Neural cell (in vitro differentiated cells): ENCODE measurements at regions not wholly inside any gene's neighbourhood (a gene's known extent, or its start where the extent isn't known, plus 50 kb on each side); places are given as distances from the start of the nearest gene placed in this dataset.

ENCODE experiments used
- H2AFZ ChIP-seq: fragments of 200-600, 300-800 bp; sonication (generic), shearing (Covaris generic); 2 replicates; pipeline ENCODE4 v1.6.0; 2014; ENCODE audit warnings: low read depth, mild to moderate bottlenecking, antibody characterized with exemption, low read length, moderate library complexity
- H3F3A ChIP-seq: fragments of 200-600 bp; shearing (Covaris generic); 2 replicates; pipeline ENCODE4 v1.6.1; 2016; ENCODE audit warnings: mild to moderate bottlenecking, moderate library complexity, mixed read lengths, antibody characterized with exemption, low read length; ENCODE audit not compliant: insufficient read depth, poor library complexity, severe bottlenecking
- H3K27ac ChIP-seq: fragments of 200-600, 300-800 bp; sonication (generic), shearing (Covaris generic); 2 replicates; pipeline ENCODE4 v1.5.1; 2014; ENCODE audit warnings: mild to moderate bottlenecking, low read length, moderate library complexity
- H3K27me3 ChIP-seq: fragments of 300-800, 200-600 bp; sonication (generic), shearing (Covaris generic); 2 replicates; pipeline ENCODE4 v1.6.0; 2014; ENCODE audit warnings: mild to moderate bottlenecking, low read depth, low read length, moderate library complexity; ENCODE audit not compliant: insufficient read depth
- H3K36me3 ChIP-seq: fragments of 300-800, 200-600 bp; sonication (generic), shearing (Covaris generic); 2 replicates; pipeline ENCODE4 v1.5.1; 2014; ENCODE audit warnings: mild to moderate bottlenecking, antibody characterized with exemption, low read length, moderate library complexity; ENCODE audit not compliant: insufficient read depth
- H3K4me2 ChIP-seq: fragments of 300-800, 200-600 bp; sonication (generic), shearing (Covaris generic); 2 replicates; pipeline ENCODE4 v1.6.0; 2014; ENCODE audit warnings: mild to moderate bottlenecking, low read length
- H3K4me3 ChIP-seq: fragments of 300-800, 200-600 bp; sonication (generic), shearing (Covaris generic); 2 replicates; pipeline ENCODE4 v1.5.1; 2014; ENCODE audit warnings: mild to moderate bottlenecking, low read length, moderate library complexity
- H3K79me2 ChIP-seq: fragments of 200-600 bp; shearing (Covaris generic); replicated peaks from 2 replicates; pipeline ENCODE4 v1.6.0; 2014; ENCODE audit warnings: mild to moderate bottlenecking, low read length, moderate library complexity; ENCODE audit not compliant: insufficient read depth
- H3K9ac ChIP-seq: fragments of 300-800, 200-600 bp; sonication (generic), shearing (Covaris generic); 2 replicates; pipeline ENCODE4 v1.6.1; 2016; ENCODE audit warnings: mild to moderate bottlenecking, low read length, mixed read lengths
- H3K9me2 ChIP-seq: fragments of 200-600 bp; shearing (Covaris generic); 2 replicates; pipeline ENCODE4 v1.6.1; 2016; ENCODE audit warnings: mild to moderate bottlenecking, low read length, mixed read lengths; ENCODE audit not compliant: insufficient read depth
- H3K9me3 ChIP-seq: fragments of 200-600, 300-800 bp; sonication (generic), shearing (Covaris generic); 2 replicates; pipeline ENCODE4 v1.6.1; 2016; ENCODE audit warnings: mild to moderate bottlenecking, mixed run types, low read length, moderate library complexity, mixed read lengths
- H4K20me1 ChIP-seq: fragments of 200-600 bp; shearing (Covaris generic); 2 replicates; pipeline ENCODE4 v1.6.1; 2016; ENCODE audit warnings: mild to moderate bottlenecking, mixed run types; ENCODE audit not compliant: insufficient read depth
- EP300 ChIP-seq: fragments of 450-650 bp; conservative IDR thresholded peaks from 2 replicates; pipeline ENCODE4 v1.6.1; 2014; ENCODE audit warnings: antibody characterized with exemption, mild to moderate bottlenecking, moderate library complexity; ENCODE audit not compliant: poor library complexity, severe bottlenecking
- EZH2 ChIP-seq: fragments of 200-600, 300-800 bp; shearing (Covaris generic), sonication (generic); IDR thresholded peaks from 2 replicates; pipeline ENCODE4 v1.6.1; 2014; ENCODE audit warnings: antibody characterized with exemption, low read length, borderline replicate concordance, mild to moderate bottlenecking; ENCODE audit not compliant: insufficient read depth, poor library complexity, severe bottlenecking
- MXI1 ChIP-seq: fragments of 450-650 bp; conservative IDR thresholded peaks from 2 replicates; pipeline ENCODE4 v1.6.1; 2014; ENCODE audit warnings: antibody characterized with exemption, mild to moderate bottlenecking; ENCODE audit not compliant: poor library complexity, severe bottlenecking
- POLR2AphosphoS5 ChIP-seq: IDR thresholded peaks from 2 replicates; pipeline ENCODE4 v1.6.1; 2012
- RAD21 ChIP-seq: fragments of 450-650 bp; conservative IDR thresholded peaks from 2 replicates; pipeline ENCODE4 v1.6.1; 2014; ENCODE audit warnings: antibody characterized with exemption, mild to moderate bottlenecking, moderate library complexity
- REST ChIP-seq: IDR thresholded peaks from 2 replicates; pipeline ENCODE4 v1.6.1; 2012; ENCODE audit warnings: borderline replicate concordance
- SMC3 ChIP-seq: fragments of 450-650 bp; conservative IDR thresholded peaks from 2 replicates; pipeline ENCODE4 v1.6.1; 2014; ENCODE audit warnings: antibody characterized with exemption, mild to moderate bottlenecking, moderate library complexity; ENCODE audit not compliant: poor library complexity
- TAF1 ChIP-seq: IDR thresholded peaks from 2 replicates; pipeline ENCODE4 v1.6.1; 2012; ENCODE audit warnings: low read depth
- TF ChIP-seq, protein P1 (sequence below): fragments of 450-650 bp; IDR thresholded peaks from 2 replicates; pipeline ENCODE4 v1.5.1; 2014; ENCODE audit warnings: antibody characterized with exemption, mild to moderate bottlenecking, moderate library complexity; ENCODE audit not compliant: poor library complexity, severe bottlenecking

DNA sequence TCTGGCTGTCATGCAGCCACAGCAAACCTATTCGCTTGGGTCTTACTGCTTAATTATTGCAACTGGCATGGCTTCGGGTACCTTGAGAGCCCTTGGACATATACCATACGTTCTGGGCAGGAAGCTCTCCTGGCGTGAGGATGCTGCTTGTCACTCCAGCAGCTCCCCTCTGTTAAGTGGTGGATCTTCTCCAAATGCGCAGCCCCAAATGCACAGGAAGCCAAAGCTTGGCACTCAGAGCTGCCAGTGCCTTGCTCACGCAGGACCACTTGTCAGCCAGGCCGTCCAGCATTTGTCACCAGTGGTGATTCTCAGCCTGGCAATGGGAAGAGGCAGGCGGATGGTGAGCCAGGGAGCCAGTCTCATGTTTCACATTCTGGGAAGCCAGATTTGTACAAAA is 158.6 kb downstream of the KATNAL1 start:
- no peak for TF ChIP-seq REST
- TF ChIP-seq EZH2, result no peak
- no peak for TF ChIP-seq TAF1
- no peak for TF ChIP-seq EP300
- TF ChIP-seq MXI1, result no peak
- no peak for TF ChIP-seq SMC3
- TF ChIP-seq RAD21, result no peak
- TF ChIP-seq, protein P1, sequence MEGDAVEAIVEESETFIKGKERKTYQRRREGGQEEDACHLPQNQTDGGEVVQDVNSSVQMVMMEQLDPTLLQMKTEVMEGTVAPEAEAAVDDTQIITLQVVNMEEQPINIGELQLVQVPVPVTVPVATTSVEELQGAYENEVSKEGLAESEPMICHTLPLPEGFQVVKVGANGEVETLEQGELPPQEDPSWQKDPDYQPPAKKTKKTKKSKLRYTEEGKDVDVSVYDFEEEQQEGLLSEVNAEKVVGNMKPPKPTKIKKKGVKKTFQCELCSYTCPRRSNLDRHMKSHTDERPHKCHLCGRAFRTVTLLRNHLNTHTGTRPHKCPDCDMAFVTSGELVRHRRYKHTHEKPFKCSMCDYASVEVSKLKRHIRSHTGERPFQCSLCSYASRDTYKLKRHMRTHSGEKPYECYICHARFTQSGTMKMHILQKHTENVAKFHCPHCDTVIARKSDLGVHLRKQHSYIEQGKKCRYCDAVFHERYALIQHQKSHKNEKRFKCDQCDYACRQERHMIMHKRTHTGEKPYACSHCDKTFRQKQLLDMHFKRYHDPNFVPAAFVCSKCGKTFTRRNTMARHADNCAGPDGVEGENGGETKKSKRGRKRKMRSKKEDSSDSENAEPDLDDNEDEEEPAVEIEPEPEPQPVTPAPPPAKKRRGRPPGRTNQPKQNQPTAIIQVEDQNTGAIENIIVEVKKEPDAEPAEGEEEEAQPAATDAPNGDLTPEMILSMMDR, result no peak
- TF ChIP-seq POLR2AphosphoS5, result no peak
- H3K27ac ChIP-seq, result no peak overlapping the region
- no peaks in the 10 kb centered on the region for H3K9me2 ChIP-seq
- H3K4me3 ChIP-seq, result no peak overlapping the region
- H3K9me3 ChIP-seq, result no peaks in the 10 kb centered on the region
- no peaks in the 10 kb centered on the region for H3K27me3 ChIP-seq
- no peak overlapping the region for H2AFZ ChIP-seq
- no peaks in the 10 kb centered on the region for H3F3A ChIP-seq
- no peak overlapping the region for H3K4me2 ChIP-seq
- H4K20me1 ChIP-seq, result no peaks in the 10 kb centered on the region
- H3K9ac ChIP-seq, result no peak overlapping the region
- H3K79me2 ChIP-seq, result no peaks in the 10 kb centered on the region
- H3K36me3 ChIP-seq, result no peaks in the 10 kb centered on the region

DNA sequence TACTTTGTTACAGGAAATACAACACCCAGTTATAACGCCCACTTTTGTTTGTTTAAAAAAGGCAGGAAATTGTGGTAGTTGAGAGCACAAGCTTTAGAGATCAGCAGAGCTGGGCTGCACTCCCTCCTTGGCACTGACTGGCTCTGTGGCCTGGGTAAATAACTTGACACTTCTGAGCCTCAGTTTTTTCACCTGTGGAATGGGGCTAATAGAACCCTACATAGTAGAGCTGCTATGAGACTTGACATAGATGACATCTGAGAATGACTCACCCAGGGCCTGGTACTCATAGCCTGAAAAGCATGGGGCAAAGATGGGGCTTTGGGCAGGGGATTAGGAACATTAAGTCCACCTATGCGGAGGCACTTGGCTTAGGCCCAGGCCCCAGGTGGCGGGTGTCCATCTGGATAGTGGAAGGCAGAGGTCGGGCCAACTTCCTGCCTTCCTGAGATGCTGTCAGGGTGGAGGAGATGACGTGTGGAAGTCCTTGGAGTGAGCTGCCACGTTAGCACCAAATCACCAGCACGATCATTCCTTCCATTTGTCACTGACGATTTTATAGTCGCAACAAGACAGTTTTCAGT is 159.1 kb downstream of the KATNAL1 start:
- Histone ChIP-seq H3K4me2 (no peak overlapping the region), H3K27ac (no peak overlapping the region), H3K27me3 (no peaks in the 10 kb centered on the region), H3K79me2 (no peaks in the 10 kb centered on the region), H3K9ac (no peak overlapping the region), H3F3A (no peaks in the 10 kb centered on the region), H3K9me2 (no peaks in the 10 kb centered on the region), H3K36me3 (no peaks in the 10 kb centered on the region), H3K9me3 (no peaks in the 10 kb centered on the region), H3K4me3 (no peak overlapping the region), H4K20me1 (no peaks in the 10 kb centered on the region), H2AFZ (no peak overlapping the region)
- TF ChIP-seq REST (no peak), RAD21 (no peak), SMC3 (no peak), EZH2 (no peak)
- TF ChIP-seq, protein P1, result no peak
